HG03457 (cell line): ENCODE measurements at regions not wholly inside any gene's neighbourhood (a gene's known extent, or its start where the extent isn't known, plus 50 kb on each side); places are given as distances from the start of the nearest gene placed in this dataset.
"Not testable (repeated sequence)": the region's sequence is repeated elsewhere in the genome, so short reads cannot be mapped to it uniquely, and the experiment has no call there.

ENCODE experiments used
- ATAC-seq: cut with Tn5 transposase; IDR thresholded peaks from one replicate; pipeline ENCODE4 v1.9.1; 2021; ENCODE audit warnings: moderate number of reproducible peaks; ENCODE audit not compliant: unreplicated experiment

DNA sequence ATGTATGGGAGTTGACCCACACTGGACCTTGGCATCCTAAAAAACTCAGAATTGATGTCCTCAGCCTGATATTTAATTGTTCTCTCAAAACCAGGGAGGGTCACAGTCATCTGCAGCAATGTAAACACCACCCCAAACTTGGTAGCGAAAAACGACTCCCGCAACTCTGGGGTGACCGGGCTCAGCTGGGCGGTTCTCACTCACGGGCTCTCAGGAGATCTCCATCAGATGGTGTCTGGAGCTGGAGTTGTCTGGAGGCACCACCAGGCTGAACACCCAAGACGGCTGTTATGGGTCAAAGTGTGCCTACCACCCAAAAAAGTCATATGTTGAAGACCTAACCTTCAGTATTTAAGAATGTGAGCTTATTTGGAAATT is 50.9 kb upstream of the NXT1 start:
- no peak for ATAC-seq

DNA sequence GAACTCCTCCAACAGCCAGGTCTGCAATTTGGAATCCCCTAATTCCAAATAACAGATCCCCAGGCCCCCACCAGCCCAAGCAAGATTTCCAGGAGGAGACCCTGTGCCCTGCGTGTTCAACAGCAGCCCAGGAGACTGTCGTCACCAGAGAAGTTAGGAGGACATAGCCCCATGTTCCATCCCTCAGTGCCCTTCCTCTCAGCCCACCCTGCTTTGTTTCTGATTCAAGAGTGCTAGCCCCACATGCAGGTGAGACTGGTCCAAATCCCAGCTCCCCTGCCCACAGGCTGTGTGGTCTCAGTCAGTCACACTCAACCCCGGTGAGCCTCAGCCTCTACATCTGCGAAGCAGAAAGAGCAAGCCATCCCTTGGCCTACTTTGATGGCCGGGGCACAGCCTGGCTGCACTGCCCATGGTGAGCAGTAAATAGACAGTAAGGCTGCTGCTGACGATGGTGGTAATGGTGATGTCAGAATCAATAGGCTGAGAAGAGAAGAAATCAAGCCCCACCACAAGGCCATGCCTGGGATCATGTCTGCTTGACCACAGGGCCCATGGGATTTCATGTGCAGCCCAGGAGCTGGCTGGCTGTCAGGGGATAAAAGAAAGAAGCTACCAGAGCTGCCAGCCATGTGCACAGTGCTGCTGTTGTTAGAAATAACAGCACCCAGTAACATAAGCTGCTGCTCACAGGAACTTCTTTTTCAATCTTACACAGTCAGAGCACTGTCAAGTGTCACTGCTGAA is 51.5 kb upstream of the NXT1 start:
- no peak for ATAC-seq

DNA sequence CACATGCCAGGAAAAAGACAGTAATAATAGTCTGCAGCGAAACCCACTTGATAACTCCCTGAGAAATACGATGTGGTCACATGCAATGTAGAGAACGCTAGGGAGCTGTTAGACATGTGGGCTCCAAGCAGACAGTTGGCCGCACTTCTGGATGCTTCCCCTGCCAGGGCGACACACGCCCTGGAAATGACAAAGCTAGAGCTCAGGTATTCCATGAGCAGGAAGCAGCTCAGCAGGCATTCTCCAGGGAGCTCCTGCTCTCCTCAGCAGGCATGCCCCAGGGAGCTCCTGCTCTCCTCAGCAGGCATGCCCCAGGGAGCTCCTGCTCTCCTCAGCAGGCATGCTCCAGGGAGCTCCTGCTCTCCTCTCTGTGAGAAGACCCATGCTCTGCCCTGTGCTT is 52.4 kb upstream of the NXT1 start:
- ATAC-seq: no peak

DNA sequence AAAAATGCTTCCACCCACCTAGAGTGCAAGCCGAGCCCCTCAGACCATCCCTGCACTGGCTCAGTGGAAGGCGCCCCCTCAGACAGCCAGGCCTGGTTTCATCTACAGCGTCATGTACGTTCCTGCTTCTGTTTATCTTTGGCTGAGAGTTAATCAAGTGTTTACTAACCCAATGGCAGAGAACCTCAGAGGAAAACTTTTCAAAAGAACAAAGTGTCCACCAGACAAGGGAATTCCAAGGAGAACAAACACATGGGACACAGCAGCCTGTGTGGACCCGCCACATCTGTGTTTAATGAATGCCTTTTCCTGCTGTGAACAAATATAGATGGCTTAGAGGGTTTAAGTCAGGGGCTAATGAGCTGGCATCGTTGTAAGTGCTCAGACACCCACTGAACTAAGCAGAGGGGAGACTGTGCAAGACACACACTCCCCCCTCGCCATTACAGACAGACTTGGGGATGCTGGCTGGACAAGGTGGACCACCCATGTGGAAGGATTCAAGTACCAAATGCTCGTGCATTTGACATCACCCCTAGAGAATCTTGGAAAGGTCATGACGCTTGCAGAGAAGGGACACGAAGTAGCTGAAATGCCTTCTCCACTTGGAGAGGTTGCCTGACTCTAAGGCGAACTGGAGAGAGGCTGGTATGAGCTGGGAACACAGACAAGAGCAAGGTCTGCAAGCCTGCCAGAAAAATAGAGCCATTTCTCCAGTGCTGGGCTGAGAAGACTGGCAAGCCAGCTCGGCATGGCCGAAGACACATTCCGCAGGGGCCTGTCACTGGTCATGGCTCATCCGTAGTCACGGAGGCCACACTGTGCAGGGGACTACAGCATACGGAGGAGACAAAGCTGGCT is 53.5 kb upstream of the NXT1 start:
- no peak for ATAC-seq

DNA sequence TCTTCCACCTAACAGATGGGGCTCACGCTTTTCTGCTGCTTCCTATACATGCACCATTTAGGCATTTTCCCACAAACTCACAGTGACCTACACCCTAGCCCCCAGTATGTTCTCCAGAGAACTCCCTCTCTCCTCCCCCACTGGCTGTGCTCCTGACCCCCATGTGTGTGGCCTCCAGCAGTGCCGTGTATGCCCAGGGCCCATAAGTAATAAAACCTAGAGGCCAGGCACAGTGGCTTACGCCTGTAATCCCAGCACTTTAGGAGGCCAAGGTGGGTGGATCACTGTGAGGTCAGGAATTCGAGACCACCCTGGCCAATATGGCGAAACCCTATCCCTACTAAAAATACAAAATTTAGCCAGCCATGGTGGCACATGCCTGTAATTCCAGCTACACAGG is 54.7 kb upstream of the NXT1 start:
- ATAC-seq: no peak

DNA sequence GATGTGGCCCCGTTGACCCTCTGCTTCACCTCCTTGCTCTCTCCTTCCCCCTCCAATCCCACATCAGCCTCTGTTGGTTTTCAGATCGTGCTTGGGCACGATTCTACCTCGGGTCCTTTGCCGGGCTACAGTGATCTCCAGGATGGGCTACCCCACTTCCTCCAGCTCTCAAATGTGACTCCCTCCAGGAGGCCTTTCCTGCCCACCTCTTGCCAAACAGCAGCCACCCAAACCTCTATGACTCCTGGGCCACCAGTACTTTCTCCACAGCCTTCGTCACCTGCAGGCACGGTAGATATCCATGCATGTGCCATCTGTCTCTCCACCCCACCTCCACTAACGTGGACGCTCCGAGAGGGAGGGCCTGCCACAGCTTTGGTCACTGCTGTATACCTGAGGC is 55.9 kb upstream of the NXT1 start:
- no peak for ATAC-seq

DNA sequence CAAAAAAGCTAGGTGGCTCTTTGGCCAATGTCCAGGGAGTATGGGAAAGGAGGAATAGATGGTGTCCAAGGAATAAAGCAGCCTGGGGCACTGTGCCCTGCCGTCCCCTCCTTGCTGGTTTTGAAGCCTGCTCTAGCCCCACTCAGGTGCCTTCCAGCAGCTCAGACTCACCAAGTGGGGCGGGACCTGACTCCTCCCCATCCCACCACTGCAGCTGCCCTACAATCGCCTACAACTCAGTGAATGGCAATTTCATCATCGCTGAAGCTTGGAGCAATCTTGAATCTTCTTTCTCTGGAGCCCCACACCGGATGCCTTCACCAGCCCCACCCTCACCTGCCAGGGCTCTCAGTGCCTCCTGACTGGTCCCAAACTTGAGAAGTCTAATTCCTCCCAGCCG is 56.4 kb upstream of the NXT1 start:
- no peak for ATAC-seq

DNA sequence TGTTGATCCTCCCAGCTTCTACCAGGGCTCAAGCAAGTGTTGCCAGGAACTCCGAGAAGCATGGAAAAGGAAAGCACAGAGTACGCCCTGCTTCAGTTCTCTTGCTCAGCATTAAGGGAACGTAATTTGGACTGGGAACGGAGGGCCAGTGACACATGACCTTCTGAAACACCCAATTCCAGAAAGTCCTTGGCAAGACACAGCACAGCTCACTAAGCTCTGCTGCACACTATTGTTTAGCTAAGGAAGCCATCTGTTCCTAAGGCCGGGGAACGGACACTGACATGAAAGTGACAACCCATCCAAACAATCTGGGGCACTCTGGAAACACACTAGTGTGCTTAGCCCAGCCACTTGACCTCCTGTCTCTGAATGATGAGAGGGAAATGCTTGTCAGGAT is 56.9 kb upstream of the NXT1 start:
- no peak for ATAC-seq

DNA sequence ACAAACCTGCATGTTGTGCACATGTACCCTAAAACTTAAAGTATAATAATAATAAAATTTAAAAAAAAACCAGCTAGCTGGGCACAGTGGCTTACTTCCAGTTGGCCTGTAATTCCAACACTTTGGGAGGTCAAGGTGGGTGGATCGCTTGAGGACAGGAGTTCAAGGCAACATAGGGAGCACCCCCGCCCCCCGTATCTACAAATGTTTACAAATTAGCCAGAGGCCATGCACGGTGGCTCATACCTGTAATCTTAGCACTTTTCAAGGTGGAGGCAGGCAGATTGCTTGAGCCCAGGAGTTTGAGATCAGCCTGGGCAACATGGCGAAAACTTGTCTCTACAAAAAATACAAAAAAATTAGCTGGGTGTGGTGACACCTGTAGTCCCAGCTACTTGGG is 58.3 kb upstream of the NXT1 start:
- not testable (repeated sequence) for ATAC-seq

DNA sequence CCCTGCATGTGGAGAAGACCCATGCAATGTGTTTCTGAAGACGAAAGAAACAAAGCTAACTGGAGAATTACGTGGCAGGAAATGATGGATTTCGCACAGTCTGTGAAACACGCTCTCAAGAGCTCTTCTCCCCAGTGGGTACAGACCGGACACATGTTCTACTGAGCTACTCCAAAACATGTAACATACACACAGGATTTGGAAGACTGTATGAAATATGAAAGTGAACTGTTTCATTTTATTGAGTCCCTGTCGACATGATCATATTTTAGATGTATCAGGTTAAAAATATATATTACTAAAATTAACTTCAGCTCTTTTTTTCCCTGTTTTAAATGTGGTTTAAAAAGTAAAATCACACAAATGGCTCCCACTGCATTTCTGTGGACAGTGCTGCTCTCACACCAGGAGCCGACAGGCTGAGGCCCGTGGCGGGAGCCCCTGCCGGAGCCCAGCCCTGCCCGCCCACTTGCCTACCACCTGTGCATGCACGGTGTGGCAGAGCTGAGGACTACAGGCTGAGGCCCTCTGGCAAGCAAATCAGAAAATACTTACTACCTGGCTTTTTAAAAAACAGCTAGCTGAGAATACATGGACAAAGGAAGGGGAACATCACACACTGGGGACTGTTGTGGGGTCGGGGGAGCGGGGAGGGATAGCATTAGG is 58.9 kb upstream of the NXT1 start:
- no peak for ATAC-seq

DNA sequence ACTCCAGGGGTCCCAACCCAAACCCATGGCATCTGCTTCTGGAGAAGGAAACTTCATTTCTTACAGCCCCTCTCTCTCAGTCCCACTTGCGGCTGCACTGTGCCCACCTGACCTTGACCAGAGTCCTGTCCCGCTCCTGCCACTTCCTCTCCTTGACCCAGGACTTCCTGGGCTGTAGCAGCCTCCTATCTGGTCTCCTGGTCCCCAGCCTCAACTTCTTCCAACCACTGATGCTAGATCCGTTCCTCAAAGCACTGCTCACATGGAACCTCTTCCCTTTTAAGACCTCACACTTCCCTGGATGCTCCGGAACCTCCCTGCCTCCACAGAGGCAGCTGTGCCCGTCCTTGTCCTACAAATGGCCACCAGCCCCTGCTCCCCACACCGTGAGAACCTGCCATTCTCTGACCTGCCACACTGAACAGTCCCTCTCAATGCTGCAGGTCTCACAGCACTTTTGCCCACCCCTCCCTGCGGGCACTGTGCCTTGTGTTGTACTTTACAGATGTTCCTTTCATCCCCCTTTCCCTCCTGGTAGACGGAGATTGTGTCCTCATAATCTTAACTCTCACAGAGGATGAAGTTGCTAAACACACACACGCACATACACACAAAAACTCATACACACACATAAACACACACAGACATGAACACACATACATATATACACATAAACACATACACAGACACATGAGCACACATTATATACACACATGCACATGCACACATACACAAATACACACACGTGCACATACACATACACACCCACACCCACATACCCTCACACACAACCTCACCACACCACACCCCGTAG is 59.6 kb upstream of the NXT1 start:
- ATAC-seq: no peak

DNA sequence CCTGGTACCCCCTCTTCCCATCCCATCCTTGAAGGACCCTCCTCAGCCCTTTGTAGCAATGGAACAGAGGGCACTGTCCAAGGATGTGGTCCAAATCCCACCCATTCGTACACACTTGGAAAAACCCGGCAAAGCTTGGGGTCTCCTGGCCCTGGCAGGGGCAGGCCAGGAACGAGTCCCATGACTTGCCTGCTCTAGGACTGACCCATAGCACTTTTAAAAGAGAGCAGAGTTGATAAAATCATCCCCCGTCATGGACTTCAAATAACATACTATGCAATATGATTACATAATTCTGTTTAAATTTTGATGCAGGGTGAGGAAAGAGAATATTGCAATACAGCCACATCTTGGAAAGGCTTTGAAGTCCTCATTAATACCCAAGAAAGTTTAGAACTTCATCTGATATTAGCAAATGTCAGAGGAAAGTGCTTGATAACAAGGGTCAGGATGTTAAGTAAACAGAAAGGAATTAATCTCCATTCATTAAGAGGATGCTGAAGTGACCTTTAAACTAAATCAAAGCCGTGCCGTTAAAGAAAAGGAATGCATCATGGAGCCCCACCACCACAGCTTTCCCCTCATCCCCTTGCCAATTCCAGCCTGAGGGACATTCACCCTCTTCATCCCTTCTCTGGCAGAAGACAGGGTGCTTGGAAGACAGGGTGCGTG is 60.7 kb upstream of the NXT1 start:
- no peak for ATAC-seq

DNA sequence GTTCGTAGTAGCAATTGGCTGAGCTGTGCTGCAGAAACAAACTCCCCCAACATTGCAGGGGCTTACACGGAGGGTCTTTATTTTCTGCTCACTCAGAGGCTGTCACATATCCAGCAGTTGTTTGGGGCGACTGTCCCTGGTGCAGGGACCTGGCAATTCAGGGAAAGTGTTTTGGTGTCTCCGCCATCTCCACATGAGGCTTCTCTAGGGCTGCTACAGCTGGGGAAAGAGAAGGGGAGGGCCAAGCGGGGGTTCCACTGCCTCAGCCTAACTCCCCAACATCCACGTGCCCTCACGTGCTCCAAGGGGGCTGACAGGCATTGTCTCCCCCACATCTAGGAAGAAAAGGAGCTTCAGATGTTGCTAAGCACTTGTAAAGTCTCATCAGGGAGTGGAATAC is 61.3 kb upstream of the NXT1 start:
- ATAC-seq: no peak

DNA sequence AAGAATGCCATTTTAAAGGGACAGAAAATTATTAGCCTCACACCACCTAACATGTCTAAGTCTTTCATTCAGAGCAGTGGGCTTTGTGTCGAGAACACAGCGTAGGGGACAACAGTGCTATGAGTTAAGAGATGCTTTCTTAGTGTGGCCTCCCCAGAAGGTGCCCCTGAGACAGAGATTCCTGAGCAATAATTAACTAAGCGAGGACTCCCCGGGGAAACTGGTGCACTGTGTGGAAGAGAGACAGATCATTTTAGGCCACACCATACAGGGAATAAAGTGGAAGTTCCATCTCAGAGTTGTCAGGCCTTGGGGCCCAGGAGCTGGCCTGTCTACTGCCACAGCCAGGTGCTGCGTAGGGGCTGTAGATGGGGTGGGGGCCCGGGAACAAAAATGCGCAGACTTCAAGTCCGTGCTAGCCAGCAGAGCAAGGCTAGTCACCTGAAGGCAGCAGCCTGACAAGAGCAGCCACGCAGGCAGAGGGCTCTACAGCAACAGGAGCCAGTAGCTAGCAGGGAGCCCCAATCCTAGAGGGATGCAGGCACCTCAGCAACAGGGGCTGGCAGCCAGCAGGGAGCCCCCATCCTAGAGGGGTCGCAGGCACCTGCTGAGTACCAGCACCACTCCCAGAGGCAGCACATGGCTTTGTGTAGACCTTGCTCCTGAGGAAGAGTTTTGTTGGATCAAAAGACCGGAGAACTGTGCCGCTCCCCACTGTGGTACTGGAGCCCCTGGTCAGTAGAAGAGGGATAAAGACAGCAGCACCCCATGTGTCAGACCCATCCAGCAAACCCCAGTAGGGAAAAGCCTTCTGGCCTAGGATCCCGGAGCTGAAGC is 63.0 kb upstream of the NXT1 start:
- no peak for ATAC-seq

DNA sequence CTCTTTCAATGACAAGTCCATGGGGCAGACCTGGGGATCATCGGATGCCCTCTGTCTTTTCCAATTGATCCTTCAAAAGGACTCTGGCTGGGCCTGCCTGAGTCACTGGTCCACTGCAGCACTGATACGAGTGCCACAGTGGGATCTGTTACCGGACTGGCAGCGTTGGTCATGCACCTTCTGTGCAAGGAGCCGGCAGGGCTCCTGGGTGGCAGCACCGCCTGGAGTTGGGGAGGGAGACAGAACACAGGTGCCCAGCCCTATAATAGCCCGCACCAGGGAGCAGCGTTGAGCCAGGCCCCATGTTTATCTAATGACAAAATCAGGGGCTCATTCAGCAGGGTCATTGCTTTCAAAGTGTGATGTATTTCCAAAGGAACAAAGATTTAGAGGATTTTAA is 64.2 kb upstream of the NXT1 start:
- ATAC-seq: no peak

DNA sequence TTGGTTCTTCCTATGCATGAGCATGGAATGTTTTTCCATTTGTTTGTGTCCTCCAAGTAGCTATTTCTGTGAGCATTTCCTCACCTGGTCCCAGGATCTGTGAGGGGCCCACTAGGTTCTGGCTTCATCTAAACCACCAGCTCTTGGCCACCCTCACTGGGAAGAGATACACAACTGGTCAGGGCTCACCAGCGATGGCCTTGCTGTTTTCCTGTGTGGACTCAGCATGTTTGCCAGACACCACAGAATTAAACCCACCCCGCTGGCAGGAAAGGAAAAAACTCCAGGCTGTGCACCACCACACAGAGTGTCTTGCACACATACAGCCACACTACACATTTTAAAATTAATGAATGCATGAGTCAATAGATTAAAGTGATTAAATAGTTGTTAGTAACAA is 65.1 kb upstream of the NXT1 start:
- no peak for ATAC-seq

DNA sequence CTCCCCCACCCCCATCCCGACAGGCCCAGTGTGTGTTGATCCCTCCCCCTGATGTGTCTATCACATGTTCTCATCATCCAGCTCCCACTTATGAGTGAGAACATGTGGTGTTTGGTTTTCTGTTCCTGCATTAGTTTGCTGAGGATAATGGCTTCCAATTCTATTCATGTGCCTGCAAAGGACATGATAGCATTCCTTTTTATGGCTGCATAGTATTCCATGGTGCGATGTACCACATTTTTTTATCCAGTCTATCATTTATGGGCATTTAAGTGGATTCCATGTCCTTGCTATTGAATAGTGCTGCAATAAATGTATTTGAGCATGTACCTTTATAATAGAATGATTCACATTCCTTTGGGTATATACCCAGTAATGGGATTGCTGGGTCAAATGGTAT is 66.6 kb upstream of the NXT1 start:
- no peak for ATAC-seq

DNA sequence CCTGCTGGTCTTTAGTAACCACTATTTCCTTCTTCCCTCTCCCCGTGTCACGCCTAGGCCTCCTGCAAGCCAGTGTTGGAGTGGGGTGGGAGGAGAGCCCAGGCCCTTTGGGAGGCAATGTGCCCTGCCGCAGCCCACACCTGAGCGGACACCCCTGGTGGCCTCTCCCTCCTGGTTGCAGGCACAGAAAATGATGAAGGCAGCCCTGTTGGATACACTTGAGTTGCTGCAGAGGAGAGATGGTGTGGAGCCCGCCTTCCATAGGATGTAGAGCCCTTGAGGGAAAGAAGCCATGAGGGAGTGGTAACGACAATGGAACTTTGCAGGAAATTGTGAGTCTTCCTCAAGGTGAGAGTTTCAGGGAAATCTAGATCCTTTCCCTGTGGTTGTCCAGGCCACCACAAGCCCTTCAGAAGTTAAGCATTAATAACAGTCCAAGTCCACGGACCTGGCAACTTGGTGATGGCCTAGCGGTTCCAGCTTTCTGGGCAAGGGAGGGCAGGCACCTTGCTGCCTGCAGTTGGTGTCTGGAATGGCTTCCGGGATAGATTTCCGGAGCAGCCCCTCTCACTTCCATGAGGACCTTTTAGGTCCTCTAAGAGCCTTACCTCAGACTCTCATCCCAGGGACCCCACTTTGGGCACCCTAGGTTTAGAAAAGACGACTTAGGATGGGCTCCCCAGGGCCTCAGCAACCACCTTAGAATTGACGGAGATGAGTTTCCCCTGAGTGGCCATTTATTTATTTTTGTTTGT is 67.3 kb upstream of the NXT1 start:
- ATAC-seq: no peak

DNA sequence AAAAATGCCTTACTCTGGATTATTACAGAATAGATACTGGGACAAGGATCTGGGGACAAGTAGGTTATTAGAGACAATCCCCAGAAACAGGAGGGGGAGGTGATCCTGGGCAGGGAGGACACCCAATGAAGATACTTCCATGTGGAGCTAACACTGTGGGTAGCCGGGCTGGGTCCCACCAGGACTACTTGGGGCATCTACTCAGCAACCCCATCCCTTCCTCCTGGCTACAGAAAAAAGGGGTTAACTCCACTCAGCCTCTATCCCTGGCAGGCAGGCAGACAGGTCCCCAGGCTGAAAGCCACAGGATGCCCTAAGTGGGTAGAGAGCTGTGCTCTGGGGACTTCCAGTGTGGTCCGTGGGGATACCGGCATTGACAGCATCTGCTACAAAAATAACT is 68.0 kb upstream of the NXT1 start:
- ATAC-seq: no peak
